NCI-H446 (cell line): ENCODE measurements at regions not wholly inside any gene's neighbourhood (a gene's known extent, or its start where the extent isn't known, plus 50 kb on each side); places are given as distances from the start of the nearest gene placed in this dataset.
"Not testable (repeated sequence)": the region's sequence is repeated elsewhere in the genome, so short reads cannot be mapped to it uniquely, and the experiment has no call there.

Experiments
- DNase-seq, 2 experiments: peaks; one replicate each; lab custom pipeline; 2025; lab: John Stamatoyannopoulos, UW

GRCh38 chrX:73943693-73944562 is 91.4 kb upstream of the XIST start:
- DNase-seq = peak; percentile 67 to 90

- DNase-seq = no peak
These were observed 88.5 kb upstream of the XIST start for GRCh38 chrX:73940893-73941470.

- not testable (repeated sequence) for DNase-seq
These were observed 85.3 kb upstream of the XIST start for GRCh38 chrX:73937843-73938242.

GRCh38 chrX:73932522-73932921 is 80.0 kb upstream of the XIST start:
- no peak for DNase-seq

- no peak for DNase-seq
These were observed 77.8 kb upstream of the XIST start for GRCh38 chrX:73930300-73930699.

- DNase-seq = no peak
These were observed 70.4 kb upstream of the XIST start for GRCh38 chrX:73922856-73923455.

GRCh38 chrX:73916931-73917667 is 64.6 kb upstream of the XIST start:
- no peak for DNase-seq

GRCh38 chrX:73916489-73916888 is 64.0 kb upstream of the XIST start:
- no peak for DNase-seq

- not testable (repeated sequence) for DNase-seq
These were observed 62.3 kb upstream of the XIST start for GRCh38 chrX:73914792-73915191.

- DNase-seq = no peak
These were observed 61.1 kb upstream of the XIST start for GRCh38 chrX:73913580-73913979.

GRCh38 chrX:73911946-73912345 is 59.4 kb upstream of the XIST start:
- not testable (repeated sequence) for DNase-seq

GRCh38 chrX:73905749-73906374 is 53.3 kb upstream of the XIST start:
- DNase-seq = not testable (repeated sequence)

- DNase-seq = no peak
These were observed 51.4 kb upstream of the XIST start for GRCh38 chrX:73903941-73904340.
